ENCODE measurements at regions not wholly inside any gene's neighbourhood (a gene's known extent, or its start where the extent isn't known, plus 50 kb on each side); places are given as distances from the start of the nearest gene placed in this dataset.

GRCh38 chr3:68186733-68187132 lies 532.3 kb upstream of the SUCLG2 start:
- no peaks in the 10 kb centered on the region for H3K36me3 ChIP-seq (ENCODE audit: control insufficient read depth in 1 of 2, insufficient read depth in 2 of 2, low read length in 1 of 2)
- H3K27ac ChIP-seq (ENCODE audit: low read depth in 1 of 2, low read length in 2 of 2): no peak overlapping the region
- no peaks in the 10 kb centered on the region for H3K4me1 ChIP-seq (ENCODE audit: control insufficient read depth in 1 of 2, insufficient read depth in 2 of 2, low read length in 2 of 2)
- ATAC-seq (ENCODE audit: low FRiP score) (no peak), DNase-seq (no peak)
- H3K4me3 ChIP-seq (ENCODE audit: low read length in 2 of 2): no peak overlapping the region
- intact Hi-C loops (cut with DNase I): no loop called here
- H3K9me3 ChIP-seq (ENCODE audit: control insufficient read depth, low read length): no peaks in the 10 kb centered on the region
- WGBS, 2 donors: 89 to 96% methylated on average over 1 of the region's 1 CpG
- H3K27me3 ChIP-seq (ENCODE audit: control insufficient read depth in 1 of 2, insufficient read depth in 2 of 2, low read length in 1 of 2): no peaks in the 10 kb centered on the region

- no peak for DNase-seq
- 58 to 72% methylated on average over 1 of the region's 1 CpG for WGBS, 2 donors
Observed at GRCh38 chr3:68176600-68176999, 522.2 kb upstream of the SUCLG2 start.

GRCh38 chr3:68173012-68173634 lies 518.7 kb upstream of the SUCLG2 start:
- intact Hi-C loops (cut with DNase I): no loop called here
- H3K4me1 ChIP-seq (ENCODE audit: control insufficient read depth in 1 of 2, insufficient read depth in 2 of 2, low read length in 2 of 2): no peaks in the 10 kb centered on the region
- H3K4me3 ChIP-seq (ENCODE audit: low read length in 2 of 2): no peak overlapping the region
- WGBS, 2 donors: 19 to 29% methylated on average over 3 of the region's 3 CpGs
- H3K36me3 ChIP-seq (ENCODE audit: control insufficient read depth in 1 of 2, insufficient read depth in 2 of 2, low read length in 1 of 2): no peaks in the 10 kb centered on the region
- ATAC-seq (ENCODE audit: low FRiP score): no peak
- H3K27me3 ChIP-seq (ENCODE audit: control insufficient read depth in 1 of 2, insufficient read depth in 2 of 2, low read length in 1 of 2): no peaks in the 10 kb centered on the region
- no peak for DNase-seq
- peaks cover 5% of the 10 kb centered on the region for H3K9me3 ChIP-seq (ENCODE audit: control insufficient read depth, low read length)
- H3K27ac ChIP-seq (ENCODE audit: low read depth in 1 of 2, low read length in 2 of 2): no peak overlapping the region

More at GRCh38 chr3:68176600-68176999, 522.2 kb upstream of the SUCLG2 start:
- no peaks in the 10 kb centered on the region for H3K27me3 ChIP-seq (ENCODE audit: control insufficient read depth in 1 of 2, insufficient read depth in 2 of 2, low read length in 1 of 2)
- intact Hi-C loops (cut with DNase I): no loop called here
- ATAC-seq (ENCODE audit: low FRiP score): no peak
- peaks cover 1% of the 10 kb centered on the region for H3K9me3 ChIP-seq (ENCODE audit: control insufficient read depth, low read length)
- H3K4me1 ChIP-seq (ENCODE audit: control insufficient read depth in 1 of 2, insufficient read depth in 2 of 2, low read length in 2 of 2): no peaks in the 10 kb centered on the region
- H3K36me3 ChIP-seq (ENCODE audit: control insufficient read depth in 1 of 2, insufficient read depth in 2 of 2, low read length in 1 of 2): no peaks in the 10 kb centered on the region
- H3K27ac ChIP-seq (ENCODE audit: low read depth in 1 of 2, low read length in 2 of 2): no peak overlapping the region
- H3K4me3 ChIP-seq (ENCODE audit: low read length in 2 of 2): no peak overlapping the region

- ATAC-seq (ENCODE audit: low FRiP score) (no peak), DNase-seq (no peak)
- no peaks in the 10 kb centered on the region for H3K36me3 ChIP-seq (ENCODE audit: control insufficient read depth in 1 of 2, insufficient read depth in 2 of 2, low read length in 1 of 2)
- H3K4me3 ChIP-seq (ENCODE audit: low read length in 2 of 2): no peak overlapping the region
- H3K9me3 ChIP-seq (ENCODE audit: control insufficient read depth, low read length): peaks cover 5% of the 10 kb centered on the region
- no peak overlapping the region for H3K27ac ChIP-seq (ENCODE audit: low read depth in 1 of 2, low read length in 2 of 2)
- intact Hi-C loops (cut with DNase I): no loop called here
- 82 to 83% methylated on average over 2 of the region's 2 CpGs for whole genome bisulfite sequencing, 2 donors
- no peaks in the 10 kb centered on the region for H3K27me3 ChIP-seq (ENCODE audit: control insufficient read depth in 1 of 2, insufficient read depth in 2 of 2, low read length in 1 of 2)
- no peaks in the 10 kb centered on the region for H3K4me1 ChIP-seq (ENCODE audit: control insufficient read depth in 1 of 2, insufficient read depth in 2 of 2, low read length in 2 of 2)
Observed at GRCh38 chr3:68172039-68172438, 517.6 kb upstream of the SUCLG2 start.

- Histone ChIP-seq H3K27ac (ENCODE audit: low read depth in 1 of 2, low read length in 2 of 2) (no peak overlapping the region), H3K4me1 (ENCODE audit: control insufficient read depth in 1 of 2, insufficient read depth in 2 of 2, low read length in 2 of 2) (peaks cover 0 to 2% of the 10 kb centered on the region in 2 donors), H3K4me3 (ENCODE audit: low read length in 2 of 2) (no peak overlapping the region), H3K27me3 (ENCODE audit: control insufficient read depth in 1 of 2, insufficient read depth in 2 of 2, low read length in 1 of 2) (no peaks in the 10 kb centered on the region), H3K9me3 (ENCODE audit: control insufficient read depth, low read length) (no peaks in the 10 kb centered on the region), H3K36me3 (ENCODE audit: control insufficient read depth in 1 of 2, insufficient read depth in 2 of 2, low read length in 1 of 2) (no peaks in the 10 kb centered on the region)
- 7 to 20% methylated on average over 1 of the region's 1 CpG for WGBS, 2 donors
- intact Hi-C loops (cut with DNase I): no loop called here
- DNase-seq (no peak), ATAC-seq (ENCODE audit: low FRiP score) (no peak)
Observed at GRCh38 chr3:68163968-68164367, 509.6 kb upstream of the SUCLG2 start.

- 81 to 82% methylated on average over 2 of the region's 2 CpGs for WGBS, 2 donors
- Histone ChIP-seq H3K4me3 (ENCODE audit: low read length in 2 of 2) (no peak overlapping the region), H3K9me3 (ENCODE audit: control insufficient read depth, low read length) (no peaks in the 10 kb centered on the region), H3K27me3 (ENCODE audit: control insufficient read depth in 1 of 2, insufficient read depth in 2 of 2, low read length in 1 of 2) (no peaks in the 10 kb centered on the region), H3K36me3 (ENCODE audit: control insufficient read depth in 1 of 2, insufficient read depth in 2 of 2, low read length in 1 of 2) (no peaks in the 10 kb centered on the region), H3K4me1 (ENCODE audit: control insufficient read depth in 1 of 2, insufficient read depth in 2 of 2, low read length in 2 of 2) (peaks cover 0 to 2% of the 10 kb centered on the region in 2 donors), H3K27ac (ENCODE audit: low read depth in 1 of 2, low read length in 2 of 2) (no peak overlapping the region)
- ATAC-seq (ENCODE audit: low FRiP score) (no peak), DNase-seq (no peak)
- intact Hi-C loops (cut with DNase I): no loop called here
Observed at GRCh38 chr3:68163062-68163461, 508.6 kb upstream of the SUCLG2 start.

- ATAC-seq (ENCODE audit: low FRiP score): no peak
- no peaks in the 10 kb centered on the region for H3K36me3 ChIP-seq (ENCODE audit: control insufficient read depth in 1 of 2, insufficient read depth in 2 of 2, low read length in 1 of 2)
- DNase-seq: no peak
- H3K27ac ChIP-seq (ENCODE audit: low read depth in 1 of 2, low read length in 2 of 2): no peak overlapping the region
- H3K9me3 ChIP-seq (ENCODE audit: control insufficient read depth, low read length): no peaks in the 10 kb centered on the region
- H3K27me3 ChIP-seq (ENCODE audit: control insufficient read depth in 1 of 2, insufficient read depth in 2 of 2, low read length in 1 of 2): no peaks in the 10 kb centered on the region
- H3K4me3 ChIP-seq (ENCODE audit: low read length in 2 of 2): no peak overlapping the region
- H3K4me1 ChIP-seq (ENCODE audit: control insufficient read depth in 1 of 2, insufficient read depth in 2 of 2, low read length in 2 of 2): peaks cover 0 to 2% of the 10 kb centered on the region in 2 donors
- intact Hi-C loops (cut with DNase I): no loop called here
Observed at GRCh38 chr3:68162644-68163043, 508.2 kb upstream of the SUCLG2 start.

- no peak for ATAC-seq (ENCODE audit: low FRiP score)
- H3K27ac ChIP-seq (ENCODE audit: low read depth in 1 of 2, low read length in 2 of 2): no peak overlapping the region
- H3K27me3 ChIP-seq (ENCODE audit: control insufficient read depth in 1 of 2, insufficient read depth in 2 of 2, low read length in 1 of 2): no peaks in the 10 kb centered on the region
- H3K4me3 ChIP-seq (ENCODE audit: low read length in 2 of 2): no peak overlapping the region
- intact Hi-C loops (cut with DNase I): no loop called here
- DNase-seq: no peak
- H3K9me3 ChIP-seq (ENCODE audit: control insufficient read depth, low read length): no peaks in the 10 kb centered on the region
- 90 to 96% methylated on average over 2 of the region's 2 CpGs for WGBS, 2 donors
- H3K36me3 ChIP-seq (ENCODE audit: control insufficient read depth in 1 of 2, insufficient read depth in 2 of 2, low read length in 1 of 2): no peaks in the 10 kb centered on the region
- no peaks in the 10 kb centered on the region for H3K4me1 ChIP-seq (ENCODE audit: control insufficient read depth in 1 of 2, insufficient read depth in 2 of 2, low read length in 2 of 2)
Observed at GRCh38 chr3:68151359-68151758, 496.9 kb upstream of the SUCLG2 start.

- ATAC-seq (ENCODE audit: low FRiP score) (no peak), DNase-seq (no peak)
- Histone ChIP-seq H3K27me3 (ENCODE audit: control insufficient read depth in 1 of 2, insufficient read depth in 2 of 2, low read length in 1 of 2) (no peaks in the 10 kb centered on the region), H3K36me3 (ENCODE audit: control insufficient read depth in 1 of 2, insufficient read depth in 2 of 2, low read length in 1 of 2) (no peaks in the 10 kb centered on the region), H3K9me3 (ENCODE audit: control insufficient read depth, low read length) (no peaks in the 10 kb centered on the region), H3K27ac (ENCODE audit: low read depth in 1 of 2, low read length in 2 of 2) (no peak overlapping the region), H3K4me3 (ENCODE audit: low read length in 2 of 2) (no peak overlapping the region), H3K4me1 (ENCODE audit: control insufficient read depth in 1 of 2, insufficient read depth in 2 of 2, low read length in 2 of 2) (no peaks in the 10 kb centered on the region)
- intact Hi-C loops (cut with DNase I): no loop called here
- WGBS, 2 donors: 85 to 88% methylated on average over 5 of the region's 5 CpGs
Observed at GRCh38 chr3:68148447-68148846, 494.0 kb upstream of the SUCLG2 start.

Data from aorta (tissue), 5 donors.